SHP77 treated with DMSO at 0.1 percent for 48 hours (cell line): ENCODE measurements at regions not wholly inside any gene's neighbourhood (a gene's known extent, or its start where the extent isn't known, plus 50 kb on each side); places are given as distances from the start of the nearest gene placed in this dataset.
"Not testable (repeated sequence)": the region's sequence is repeated elsewhere in the genome, so short reads cannot be mapped to it uniquely, and the experiment has no call there.

Experiments
- DNase-seq: peaks from one replicate; lab custom pipeline; 2025; lab: John Stamatoyannopoulos, UW

- no peak for DNase-seq
Observed at GRCh38 chr1:177645491-177646190, 324.2 kb downstream of the SEC16B start.

GRCh38 chr1:177640687-177641086, 329.2 kb downstream of the SEC16B start:
- DNase-seq = no peak

DNA sequence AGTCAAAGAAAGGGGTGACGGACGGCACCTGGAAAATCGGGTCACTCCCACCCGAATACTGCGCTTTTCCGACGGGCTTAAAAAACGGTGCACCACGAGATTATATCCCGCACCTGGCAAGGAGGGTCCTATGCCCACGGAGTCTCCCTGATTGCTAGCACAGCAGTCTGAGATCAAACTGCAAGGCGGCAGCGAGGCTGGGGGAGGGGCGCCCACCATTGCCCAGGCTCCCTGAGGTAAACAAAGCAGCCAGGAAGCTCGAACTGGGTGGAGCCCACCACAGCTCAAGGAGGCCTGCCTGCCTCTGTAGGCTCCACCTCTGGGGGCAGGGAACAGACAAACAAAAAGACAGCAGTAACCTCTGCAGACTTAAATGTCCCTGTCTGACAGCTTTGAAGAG, 335.7 kb downstream of the SEC16B start:
- DNase-seq = not testable (repeated sequence)

GRCh38 chr1:177632923-177633615, 336.8 kb downstream of the SEC16B start:
- no peak for DNase-seq

GRCh38 chr1:177631770-177632169, 338.1 kb downstream of the SEC16B start:
- no peak for DNase-seq

DNA sequence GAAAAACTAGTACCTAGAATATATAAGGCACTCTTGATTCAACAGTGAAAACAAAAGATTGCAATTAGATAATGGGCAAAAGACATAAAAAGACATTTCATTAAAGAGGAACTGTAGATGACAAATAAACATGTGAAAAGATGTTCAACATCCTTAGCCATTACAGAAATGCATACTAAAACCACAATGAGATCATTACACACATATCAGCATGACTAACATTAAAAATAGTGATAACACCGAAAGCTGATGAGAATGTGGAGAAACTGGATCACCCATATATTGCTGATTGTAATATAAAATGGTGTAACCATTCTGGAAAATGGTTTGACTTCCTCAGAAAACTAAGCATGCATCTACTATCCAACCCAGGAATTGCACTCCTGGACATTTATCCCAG, 340.3 kb downstream of the SEC16B start:
- DNase-seq = no peak

DNA sequence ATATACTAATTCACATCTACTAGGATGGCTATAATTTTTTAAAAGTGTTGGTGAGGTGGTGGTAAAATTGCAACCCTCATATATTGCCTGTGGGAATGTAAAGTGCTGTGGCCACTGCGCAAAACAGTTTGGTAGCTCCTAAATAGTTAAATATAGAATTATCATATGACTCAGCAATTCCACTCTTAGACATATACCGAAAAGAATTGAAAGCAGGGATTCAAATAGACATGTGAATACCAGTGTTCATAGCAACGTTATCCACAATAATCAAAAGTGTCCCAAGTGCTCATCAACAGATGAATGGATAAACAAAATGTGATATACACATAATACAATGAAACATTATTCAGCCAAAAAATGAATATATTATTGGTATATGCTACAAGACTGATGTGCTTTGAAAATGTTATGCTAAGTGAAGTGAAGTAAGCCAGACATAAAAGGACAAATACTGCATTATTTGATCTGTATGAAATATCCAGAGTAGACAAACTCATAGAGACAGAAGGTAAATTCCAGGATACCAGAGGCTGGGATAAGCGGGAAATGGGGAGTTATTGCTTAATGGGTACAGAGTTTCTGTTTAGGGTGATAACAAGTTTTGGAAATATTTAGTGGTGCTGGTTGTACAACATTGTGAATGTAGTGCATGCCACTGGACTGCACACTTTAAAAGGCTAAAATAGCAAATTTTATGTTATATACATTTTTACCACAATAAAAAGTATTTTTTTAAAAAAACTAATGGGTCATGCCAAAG, 342.5 kb downstream of the SEC16B start:
- no peak for DNase-seq

DNA sequence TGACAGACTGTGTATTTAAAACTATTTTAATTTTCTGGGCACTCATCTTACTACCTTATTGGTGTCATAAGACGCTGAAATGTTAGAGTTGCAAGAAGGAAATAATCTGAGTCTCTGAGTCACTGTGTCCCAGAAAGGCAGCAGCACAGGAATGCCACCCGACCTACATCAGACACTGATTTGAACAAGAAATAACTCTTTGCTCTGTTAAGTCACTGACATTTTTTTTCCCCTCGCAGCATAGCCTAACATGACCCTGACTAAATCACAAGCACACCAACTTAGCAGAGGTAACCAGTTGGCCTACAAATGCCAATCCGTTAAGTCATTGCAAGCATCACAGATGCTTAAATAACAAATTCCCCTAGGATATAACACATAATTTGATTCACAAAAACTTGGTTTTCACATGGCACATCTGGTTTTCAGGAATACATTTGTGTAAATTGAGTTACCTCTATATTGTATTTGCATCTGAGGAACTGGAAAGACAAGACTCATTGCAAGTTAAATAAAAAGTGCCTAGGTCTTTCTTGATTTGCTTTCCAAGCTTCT, 349.1 kb downstream of the SEC16B start:
- DNase-seq = no peak

- DNase-seq = no peak
Observed at GRCh38 chr1:177615251-177615650, 354.6 kb downstream of the SEC16B start.

DNA sequence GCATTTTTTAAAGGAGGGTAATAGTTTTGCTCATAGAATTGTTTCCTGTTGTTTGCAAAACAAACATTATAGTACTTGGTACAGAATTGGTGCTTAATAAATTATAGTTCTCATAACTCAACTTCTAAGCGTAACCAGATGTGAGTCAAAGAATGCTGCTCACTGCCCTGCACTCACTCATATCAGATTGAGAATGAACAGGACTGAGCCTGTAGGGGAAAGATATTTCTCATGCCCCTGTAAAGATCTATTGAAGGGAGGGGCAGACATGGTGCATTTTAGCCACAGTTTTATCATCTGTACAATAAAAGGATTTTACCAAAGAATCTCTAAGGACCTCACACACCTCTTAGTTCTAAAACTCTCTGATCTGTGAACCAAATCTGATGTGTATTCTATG, 358.5 kb downstream of the SEC16B start:
- DNase-seq = no peak

- DNase-seq = no peak
Observed at GRCh38 chr1:177609953-177610352, 359.9 kb downstream of the SEC16B start.

DNA sequence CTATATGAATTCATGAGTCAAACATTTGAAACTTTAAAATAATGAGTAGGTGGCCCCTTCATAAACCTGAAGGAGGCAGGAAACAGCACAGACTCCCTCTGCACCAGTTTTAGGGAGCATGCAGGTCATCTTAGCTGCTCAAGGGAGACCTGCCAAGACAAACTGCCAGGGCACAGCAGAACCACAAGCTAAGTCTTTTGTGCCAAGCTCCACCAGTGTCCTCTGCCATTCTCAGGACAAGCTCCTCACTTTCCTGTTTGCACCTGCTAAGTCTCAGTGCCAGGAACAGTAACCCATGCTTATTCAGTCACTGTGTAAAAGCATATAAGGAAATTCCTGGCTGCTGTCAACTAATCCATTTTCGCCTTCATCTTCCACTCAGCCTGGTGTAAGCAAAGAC, 368.9 kb downstream of the SEC16B start:
- DNase-seq = no peak

DNA sequence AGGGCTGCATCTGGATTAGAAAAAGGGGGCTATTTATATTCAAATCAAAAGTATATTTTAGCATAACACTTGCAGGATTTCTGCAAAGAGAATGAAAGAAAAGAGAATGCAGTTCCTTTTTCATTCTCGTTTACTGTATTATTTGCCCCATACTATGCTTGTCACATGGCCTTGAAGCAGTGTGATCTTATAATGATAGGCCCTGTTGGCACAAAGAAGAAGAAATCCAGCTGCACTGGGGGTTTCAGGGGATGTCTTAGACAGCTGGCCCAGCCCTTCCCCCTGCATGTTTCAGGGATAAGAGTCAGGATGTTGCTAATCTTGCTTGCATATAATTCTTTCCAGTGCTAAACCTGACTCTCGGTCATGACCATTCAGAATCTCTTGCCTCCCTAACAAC, 369.5 kb downstream of the SEC16B start:
- DNase-seq = no peak

DNA sequence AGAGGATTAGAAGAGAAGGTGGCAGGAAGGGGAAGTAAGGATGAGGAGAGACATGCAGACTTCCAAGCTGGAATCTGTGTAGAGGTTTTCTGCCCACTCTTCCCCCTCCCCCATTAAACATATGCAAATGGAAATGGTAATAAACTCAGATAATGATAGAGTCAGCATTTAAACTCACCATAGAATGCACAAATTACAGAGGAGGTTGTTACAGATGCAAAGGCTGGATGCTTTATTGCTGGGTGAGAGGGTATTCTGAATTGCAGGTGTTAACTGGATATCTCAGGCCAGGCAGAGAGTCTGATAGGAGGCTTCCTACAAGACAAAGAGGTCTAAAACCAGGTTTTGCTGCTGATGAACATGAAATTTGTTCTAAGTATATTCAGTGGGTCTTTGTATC, 372.5 kb downstream of the SEC16B start:
- no peak for DNase-seq

- DNase-seq = no peak
Observed at GRCh38 chr1:177596485-177596884, 373.4 kb downstream of the SEC16B start.

GRCh38 chr1:177593105-177593504, 376.8 kb downstream of the SEC16B start:
- no peak for DNase-seq

DNA sequence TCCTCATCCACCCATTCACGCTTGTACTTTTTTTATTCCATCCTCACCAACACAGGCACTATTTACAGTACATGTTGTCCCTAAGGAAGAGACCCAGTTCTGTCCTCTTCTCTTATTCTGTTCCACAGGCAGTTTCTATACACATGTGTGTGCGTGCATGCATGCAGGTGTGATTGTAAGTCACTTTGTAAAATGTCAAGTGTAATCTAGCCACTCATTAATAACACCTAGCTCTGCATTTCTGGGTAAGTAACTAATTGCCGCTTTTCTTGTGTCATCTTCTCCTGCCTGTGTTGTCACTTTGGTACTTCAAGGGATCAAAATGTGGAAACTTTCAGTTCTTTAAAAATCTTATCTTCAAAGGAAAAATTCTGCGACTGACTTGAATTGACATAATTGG, 377.2 kb downstream of the SEC16B start:
- DNase-seq = no peak

DNA sequence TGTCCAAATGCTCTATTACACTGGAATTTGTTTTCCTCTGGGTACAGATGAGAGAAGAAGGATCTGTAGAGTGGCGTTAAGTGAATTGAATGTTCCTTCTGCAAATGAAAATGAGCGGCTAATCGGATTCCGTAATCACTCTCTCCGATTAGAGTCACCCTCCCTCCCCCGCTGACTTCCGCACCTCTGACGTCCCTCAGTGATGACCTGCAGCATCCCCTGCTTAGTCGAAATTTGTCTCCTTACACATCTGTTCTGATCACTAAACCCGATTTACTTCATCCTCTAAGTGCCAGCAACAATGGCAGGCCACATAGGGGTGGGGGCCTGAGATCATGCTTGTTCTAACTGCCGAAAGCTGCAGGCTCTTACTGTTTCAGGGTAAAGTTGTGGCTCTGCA, 378.7 kb downstream of the SEC16B start:
- DNase-seq = no peak

DNA sequence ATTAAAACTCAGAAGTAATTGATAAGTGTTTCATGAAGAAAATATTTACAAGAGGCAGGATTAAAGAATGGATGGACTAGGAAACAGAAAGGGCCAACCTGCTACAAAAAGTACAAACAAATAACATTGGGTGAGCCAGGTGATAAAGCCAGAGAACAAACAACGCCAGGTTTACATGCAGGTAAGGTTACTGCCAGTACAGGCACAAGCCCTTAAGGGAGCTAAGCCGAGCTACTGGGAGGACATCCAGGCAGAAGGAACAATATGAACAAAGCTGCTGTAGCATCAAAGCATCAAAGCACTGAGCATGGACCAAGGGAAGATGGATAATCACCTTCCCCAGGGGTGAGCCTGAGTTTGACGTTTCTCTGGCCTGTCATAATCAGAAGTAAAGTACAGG, 380.7 kb downstream of the SEC16B start:
- no peak for DNase-seq

DNA sequence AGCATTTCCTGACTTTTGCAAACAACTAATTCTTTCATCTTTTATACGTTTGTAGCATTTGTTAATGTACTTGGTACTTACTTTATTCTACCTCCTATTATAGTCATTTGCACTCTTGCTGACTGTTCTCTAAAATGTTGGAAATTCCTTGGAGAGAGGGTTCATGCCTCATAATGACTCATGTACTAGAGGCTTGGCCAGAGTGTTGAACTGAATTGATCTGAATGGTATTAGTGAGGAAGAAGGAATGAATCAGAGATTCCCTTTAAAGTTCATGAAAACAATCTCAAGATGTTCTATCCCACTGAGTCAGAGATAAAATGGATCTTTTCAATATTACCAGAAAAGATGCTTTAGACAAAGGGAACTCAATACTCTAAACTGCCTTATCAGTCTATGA, 383.4 kb downstream of the SEC16B start:
- DNase-seq = no peak

DNA sequence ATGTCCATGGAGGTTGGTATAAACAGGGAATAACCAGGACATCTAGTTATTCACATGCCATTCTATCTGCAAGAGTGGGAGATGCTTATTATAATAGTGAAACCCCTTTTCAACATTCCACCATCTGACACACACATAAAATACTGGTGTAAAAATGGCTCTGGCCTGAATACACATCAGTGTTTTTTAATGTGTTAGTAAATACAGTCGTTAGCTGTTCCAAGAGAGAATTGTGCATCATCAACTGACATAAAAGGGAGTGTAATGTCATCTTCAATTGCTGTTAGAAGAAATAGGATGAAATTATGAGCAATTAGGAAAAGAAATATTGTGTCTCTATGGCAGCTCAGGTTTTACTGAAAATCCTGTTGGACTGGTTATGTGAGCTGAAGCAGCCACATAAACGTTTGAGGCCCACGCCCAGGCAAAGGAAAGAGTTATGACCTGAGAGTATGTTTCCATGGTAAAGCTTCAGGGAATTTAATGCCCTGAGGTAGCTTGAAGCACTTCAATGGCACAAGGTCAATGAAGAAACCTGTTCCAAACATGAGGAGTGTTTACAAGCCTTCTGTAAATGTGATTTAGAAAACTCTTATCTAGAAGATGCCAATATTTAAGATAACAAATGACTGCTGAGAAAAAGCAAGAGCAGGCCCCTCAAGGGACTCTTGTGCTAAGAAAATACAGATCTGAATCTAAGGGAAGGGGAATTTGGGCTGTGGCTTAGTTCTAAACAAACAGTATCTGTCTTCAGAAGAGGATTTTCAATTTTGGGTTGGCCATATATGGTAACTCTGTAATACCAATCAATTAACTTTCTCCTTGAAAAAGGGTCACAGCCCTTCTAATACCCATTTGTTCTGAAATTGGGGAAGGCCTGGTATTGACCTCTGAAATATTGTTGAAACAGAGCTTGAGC, 384.3 kb downstream of the SEC16B start:
- DNase-seq = no peak

- DNase-seq = no peak
Observed at GRCh38 chr1:177573901-177574300, 396.0 kb downstream of the SEC16B start.
